GM19468 (cell line): ENCODE measurements at regions not wholly inside any gene's neighbourhood (a gene's known extent, or its start where the extent isn't known, plus 50 kb on each side); places are given as distances from the start of the nearest gene placed in this dataset.

Experiments
- ATAC-seq: cut with Tn5 transposase; IDR thresholded peaks from one replicate; pipeline ENCODE4 v1.9.1; 2021; ENCODE audit warnings: mild to moderate bottlenecking, moderate library complexity, moderate number of reproducible peaks; ENCODE audit not compliant: unreplicated experiment; ENCODE audit errors: extremely low read depth

DNA sequence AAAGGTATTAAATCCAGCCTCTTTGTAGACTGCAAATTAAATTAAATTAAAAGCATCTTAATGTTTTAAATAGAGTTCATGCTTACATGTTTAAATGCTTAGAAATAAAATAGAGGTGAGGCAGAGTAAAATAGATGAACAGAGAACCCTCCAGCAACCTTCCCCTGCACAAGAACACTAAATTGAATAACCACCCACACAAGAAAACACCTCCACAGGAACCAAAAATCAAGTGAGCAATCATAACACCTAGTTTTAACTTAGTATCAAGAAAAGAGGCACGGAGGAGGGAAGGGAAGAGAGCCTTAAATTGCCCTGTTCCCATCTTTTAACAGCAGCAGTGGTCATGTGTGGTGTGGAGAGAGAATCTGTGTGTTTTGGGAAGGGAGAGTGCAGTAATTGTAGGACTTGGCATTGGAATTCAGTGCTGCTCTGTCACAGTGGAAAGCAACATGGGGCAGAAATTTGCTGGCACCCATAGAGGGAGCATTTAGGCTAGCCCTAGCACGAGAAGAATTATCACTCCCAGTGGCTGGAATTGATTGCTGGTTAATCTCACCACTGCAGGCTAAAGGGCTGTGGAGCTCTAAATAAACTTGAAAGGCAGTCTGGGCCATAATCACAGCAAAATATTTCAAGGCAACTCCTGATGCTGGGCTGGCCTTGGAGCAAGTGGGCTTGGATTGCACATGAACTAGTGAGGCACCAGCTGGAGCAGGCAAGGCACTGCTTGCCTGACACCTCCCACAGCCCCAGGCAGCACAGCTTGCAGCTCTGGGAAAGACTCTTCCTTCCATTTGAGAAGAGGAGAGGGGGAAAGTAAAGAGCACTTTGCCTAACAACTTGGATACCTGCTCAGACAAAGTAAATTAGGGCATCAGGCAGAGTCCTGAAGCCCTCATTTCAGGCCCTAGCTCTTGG, 1478.8 kb downstream of the NCAM2 start:
- ATAC-seq = no peak

DNA sequence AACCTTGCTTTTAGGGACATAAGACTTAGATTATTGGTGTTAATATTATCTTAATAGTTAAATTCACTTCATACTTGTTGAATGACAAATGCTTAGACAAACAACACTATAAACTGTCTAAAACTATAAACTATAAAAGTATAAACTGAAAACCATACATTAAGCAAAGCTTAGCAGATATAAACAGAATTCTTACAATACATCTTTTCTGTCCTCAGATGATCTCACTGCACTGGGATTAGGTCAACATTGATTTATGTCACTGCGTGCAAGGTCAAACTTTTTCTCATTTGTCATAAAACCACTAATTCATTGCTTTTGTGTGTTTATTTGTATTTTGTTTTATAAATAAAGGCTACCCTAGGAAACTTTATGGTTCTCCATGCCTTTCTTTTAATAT, 1491.8 kb downstream of the NCAM2 start:
- ATAC-seq = no peak

DNA sequence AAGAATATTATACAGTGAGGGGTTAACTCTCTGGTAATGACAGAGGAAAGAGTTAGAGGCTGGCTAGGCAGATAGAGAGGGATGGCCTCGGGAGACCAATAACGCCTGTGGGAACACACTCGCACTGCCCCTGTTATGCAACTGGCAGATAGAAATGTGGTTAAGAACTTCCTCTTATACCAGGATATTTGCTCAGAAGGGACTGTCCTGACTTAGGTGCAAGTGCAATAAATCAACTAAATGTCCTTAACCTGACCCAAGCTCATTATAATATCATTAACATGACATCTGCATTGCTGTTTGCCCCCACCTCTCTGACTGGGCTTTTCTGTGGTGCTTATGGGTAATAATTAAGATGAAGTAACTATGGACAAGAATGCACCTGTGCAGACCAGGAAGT, 1518.0 kb downstream of the NCAM2 start:
- ATAC-seq = no peak

DNA sequence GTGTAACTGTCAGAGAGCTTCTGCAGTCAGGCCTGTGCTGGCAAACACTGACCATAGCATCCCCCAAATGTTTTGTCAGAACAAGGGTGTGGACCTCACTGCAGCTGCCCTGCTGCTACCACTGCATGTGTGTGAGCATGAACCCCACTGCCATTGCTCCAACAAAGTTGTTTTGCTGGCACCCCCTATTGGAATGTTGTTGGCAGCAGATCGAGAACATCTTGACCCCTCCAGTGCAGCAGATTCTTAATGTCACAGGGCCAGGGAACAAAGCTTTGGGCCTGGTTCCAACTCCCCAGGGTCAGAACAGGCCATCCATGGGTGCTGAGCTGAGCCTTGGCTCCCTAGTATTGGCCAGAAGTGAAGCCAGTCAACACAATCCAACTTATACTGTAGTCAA, 1537.4 kb downstream of the NCAM2 start:
- no peak for ATAC-seq

DNA sequence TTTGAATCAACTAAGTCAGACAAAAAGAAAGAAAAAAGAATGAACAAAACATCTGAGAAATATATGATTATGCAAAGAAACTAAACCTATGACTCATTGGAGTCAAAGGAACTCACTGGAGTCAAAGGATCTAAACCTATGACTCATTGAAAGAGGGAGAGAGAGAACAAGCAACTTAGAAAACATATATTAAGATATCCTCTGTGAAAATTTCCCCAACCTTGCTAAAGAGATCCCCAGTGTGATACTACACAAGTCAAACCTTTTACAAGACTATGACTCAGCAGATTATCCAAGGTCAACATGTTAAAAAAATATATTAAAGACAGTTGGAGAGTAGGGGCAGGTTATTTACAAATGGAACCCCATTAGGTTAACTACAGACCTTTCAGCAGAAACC, 1538.3 kb downstream of the NCAM2 start:
- ATAC-seq = no peak

DNA sequence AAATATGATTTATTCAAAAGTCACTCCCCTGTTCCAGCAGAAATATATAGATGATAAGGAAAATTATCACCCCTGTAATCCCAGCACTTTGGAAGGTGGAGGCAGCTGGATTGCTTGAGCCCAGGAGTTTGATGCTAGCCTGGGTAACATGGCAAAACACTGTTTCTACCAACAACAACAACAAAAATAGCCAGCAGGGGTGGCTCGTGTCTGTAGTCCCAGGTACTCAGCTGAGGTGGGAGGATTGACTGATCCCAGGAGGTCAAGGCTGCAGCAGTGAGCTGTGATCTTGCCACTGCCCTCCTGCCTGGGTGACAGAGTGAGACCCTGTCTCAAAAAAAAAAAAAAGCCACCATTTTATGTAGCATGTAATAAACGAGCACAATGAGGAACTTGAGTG, 1546.5 kb downstream of the NCAM2 start:
- ATAC-seq = no peak

DNA sequence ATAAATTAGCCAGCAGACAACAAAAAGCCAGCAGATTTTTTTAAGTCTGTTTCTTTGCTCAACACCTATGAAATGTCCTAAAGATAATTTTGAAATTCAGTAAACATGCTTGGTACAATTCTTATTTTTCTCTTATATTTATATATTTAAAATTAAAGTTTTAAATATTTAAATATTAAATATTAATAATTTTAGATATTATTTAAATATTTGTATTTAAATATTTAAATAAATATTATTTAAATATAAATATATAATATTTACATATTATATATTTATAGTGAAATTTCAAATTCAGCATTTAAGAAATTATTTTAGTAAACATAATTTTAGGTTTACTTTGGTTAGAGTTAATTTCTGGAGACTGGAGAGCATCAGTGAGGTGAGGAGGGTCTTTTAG, 1554.2 kb downstream of the NCAM2 start:
- ATAC-seq = no peak

DNA sequence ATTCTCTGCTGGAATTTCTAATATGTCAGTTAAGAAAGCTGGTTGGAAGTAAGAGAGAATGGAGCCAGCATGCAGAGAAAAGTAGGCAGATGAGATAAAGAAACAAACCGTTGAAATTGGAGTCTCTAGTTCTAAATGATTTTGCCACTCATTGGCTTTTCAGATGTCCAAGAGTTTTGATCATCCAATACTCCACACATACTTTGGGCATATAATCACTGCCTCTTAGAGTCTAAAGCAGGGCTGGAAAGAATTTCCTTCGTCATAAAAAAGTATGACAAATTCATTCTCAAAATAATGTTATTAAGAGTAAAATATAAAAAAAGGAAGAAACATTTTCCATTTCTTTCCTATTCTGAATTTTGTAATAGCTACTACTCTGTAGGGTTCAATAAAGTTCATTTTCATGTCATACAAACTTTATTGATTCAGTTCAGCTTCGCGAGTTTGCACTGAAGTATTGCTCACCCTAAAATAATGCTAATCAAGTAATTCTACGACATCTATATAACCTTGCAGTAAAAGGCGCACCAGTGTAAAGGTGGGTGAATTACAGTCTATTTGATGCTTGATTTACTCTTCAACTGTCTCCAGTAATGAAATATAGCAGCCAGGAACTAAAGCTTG, 1556.6 kb downstream of the NCAM2 start:
- no peak for ATAC-seq

DNA sequence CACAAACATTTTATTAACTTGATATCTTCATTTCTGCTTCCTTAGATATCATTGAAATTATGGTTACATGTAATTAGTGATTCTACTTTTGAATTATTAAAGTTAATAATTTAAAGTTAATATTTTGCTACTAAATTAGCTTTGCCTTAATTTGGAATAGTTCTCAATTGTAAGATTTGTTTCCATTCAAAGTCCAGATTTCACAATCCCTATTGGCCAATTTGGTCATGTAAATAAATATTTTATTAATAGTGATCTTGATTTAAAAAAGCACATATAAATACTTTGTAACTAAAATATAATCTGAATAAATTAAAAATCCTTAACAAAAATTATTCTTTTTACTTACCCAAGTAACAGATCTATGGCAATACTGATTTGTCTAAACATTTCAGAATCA, 1558.6 kb downstream of the NCAM2 start:
- ATAC-seq = no peak

DNA sequence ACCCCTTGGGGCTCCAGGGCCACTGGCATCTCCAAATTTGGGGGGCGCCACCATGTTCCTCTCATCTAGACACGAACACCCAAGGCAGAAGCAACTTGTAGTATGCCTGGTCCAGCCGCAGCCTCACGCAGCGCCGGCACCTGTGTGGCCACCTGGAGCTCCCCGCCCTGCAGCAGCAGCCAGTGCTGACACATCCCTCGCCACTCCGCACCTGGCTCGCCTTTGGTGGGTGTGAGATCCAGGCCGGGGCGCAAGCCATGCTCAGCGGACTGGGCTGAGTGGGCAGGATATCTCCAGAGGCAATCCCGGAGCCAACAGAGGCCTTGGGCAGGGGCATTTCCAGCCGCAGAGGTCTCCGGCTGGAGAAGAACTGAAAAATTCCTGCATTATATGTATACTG, 1563.7 kb downstream of the NCAM2 start:
- ATAC-seq = no peak

DNA sequence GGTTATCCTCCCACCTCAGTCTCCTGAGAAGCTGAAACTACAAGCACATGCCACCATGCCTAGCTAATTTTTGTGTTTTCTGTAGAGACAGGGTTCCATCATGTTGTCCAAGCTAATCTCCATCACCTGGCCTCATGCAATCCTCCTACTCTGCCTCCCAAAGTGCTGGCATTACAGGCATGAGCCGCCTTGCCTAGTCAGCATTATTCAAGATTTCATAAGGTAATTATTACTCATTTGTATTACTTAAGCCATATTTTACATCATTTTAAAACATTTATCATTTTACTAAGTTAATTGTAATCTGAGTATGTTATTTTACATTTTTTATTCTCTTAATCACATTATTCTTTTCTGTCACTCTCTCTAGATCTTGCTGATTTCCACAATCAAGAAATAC, 1575.6 kb downstream of the NCAM2 start:
- no peak for ATAC-seq

DNA sequence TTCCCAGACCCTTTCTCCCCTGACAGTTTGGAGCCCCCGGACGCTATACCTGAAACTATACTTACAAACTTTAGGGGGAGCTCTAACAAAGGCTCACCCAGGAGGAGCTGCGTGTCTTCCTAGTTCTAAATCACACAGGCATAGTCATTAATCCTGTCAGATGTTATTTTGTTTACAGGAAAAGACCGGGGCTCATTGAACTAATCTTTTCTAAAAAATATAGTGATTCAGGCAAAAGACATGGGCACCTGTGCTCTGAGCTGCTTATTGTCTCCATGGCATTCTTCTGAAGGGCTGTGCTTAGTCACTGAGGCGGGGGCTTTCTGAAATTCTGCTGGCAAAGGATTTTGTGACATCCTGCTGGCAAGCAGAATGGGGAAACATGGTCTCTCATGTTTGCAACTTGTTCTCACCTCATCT, 1577.0 kb downstream of the NCAM2 start:
- no peak for ATAC-seq

DNA sequence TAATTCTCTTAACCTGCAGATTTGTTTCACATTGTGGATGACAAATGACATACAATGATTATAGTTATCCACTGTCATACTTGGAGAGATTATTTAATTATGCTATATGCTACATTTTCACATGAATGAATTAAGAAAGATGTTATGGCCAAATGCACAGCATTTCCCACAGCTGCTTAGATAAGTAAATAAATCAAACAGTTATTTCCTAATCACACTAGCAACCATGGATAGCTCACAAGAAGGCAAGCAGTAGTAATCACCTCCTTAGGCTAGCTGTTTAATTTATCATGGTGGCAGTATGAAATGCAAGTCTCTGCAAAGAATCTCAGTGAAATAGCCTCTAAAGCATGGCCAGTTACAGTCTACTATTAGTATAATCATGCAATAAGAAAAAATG, 1581.5 kb downstream of the NCAM2 start:
- ATAC-seq = no peak

DNA sequence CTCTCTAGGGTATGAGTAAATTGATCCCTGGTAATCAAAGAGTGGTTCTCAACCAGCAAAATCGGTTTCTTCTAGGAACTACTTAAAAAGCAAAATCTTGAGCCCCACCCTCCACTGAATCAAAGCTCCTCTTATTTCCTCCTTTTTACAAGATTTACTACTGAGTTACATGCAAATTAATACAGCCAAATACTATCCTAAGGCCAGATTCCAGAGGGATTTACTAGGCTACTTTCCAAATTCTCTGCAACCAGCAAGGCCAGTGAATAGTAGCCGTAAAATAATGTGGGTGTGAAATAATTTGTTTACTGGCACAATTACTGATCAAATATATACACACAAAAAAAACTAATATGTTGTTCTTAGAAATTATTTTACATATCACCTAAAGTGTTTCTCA, 1583.8 kb downstream of the NCAM2 start:
- ATAC-seq = no peak

DNA sequence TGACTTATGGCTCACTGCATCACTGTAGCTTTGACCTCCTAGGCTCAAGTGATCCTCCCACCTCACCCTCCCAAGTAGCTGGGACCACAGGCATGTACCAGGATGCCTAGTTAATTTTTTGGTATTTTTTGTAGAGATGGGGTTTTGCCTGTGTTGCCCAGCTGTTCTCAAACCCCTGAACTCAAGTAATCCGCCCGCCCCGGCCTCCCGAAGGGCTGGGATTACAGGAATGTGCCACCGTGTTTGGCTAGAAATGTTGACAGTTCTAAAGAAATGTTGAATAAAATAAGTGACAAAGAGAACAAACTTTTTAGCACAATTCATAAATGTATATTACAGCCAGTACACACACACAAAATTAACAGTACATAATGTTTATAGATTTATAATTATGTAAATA, 1586.1 kb downstream of the NCAM2 start:
- no peak for ATAC-seq

DNA sequence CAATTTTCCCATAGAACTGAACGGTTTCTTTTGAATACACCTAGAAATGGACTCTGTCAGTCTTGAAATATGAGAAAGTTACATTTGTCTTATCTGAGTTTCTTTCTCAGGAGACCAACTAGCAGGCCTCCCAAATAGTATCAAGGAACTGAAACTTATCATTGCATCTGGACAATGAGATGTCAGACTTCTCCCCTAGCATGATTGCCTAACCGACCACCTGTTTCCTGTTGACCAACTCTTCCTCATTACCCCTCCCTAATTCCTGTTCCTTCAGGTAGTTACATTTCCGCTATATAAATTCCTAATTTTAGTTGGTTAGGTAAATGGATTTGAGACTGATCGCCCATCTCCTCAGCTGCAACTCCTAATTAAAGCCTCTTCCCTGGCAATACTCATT, 1587.3 kb downstream of the NCAM2 start:
- no peak for ATAC-seq

DNA sequence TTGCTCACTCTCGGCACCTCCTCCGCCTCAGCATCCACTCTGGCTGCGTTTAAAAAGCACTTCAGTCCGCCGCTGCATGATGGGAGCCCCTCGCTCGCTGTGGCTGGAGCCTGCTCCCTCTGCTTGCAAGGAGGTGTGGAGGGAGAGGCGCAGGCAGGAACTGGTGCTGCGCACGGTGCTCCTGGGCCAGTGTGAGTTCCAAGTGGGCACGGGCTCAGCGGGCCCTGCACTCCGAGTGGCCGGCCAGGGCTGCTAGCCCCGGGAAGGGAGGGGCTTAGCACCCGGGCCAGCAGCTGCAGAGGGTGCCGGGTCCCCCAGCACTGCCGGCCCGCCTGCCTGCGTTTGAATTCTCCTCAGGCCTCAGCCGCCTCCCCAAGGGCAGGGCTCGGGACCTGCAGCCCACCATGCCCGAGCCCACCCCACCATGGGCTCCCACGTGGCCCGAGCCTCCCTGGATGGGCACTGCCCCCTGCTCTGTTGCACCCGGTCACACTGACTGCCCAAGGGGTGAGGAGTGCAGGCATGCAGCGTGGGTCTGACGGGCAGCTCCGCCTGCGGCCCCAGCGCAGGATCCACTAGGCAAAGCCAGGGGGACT, 1599.5 kb downstream of the NCAM2 start:
- no peak for ATAC-seq

DNA sequence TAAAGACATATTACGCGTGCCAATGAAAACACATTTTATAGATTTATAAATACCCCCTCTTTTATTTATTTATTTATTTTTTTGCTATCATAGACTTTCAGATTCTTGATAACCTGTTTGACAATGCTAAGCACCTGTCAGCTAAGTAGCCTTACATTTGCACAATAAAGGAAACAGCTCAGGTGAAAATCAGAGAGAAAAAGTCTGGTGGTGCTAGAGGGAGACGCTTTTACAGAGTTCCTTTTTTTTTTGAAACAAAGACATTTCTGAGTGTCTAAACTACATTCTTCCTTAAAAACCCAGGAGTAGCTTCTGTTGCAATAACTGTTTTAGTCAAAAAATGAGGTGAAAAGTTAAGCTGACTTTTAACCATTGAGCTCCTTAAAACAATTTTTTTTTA, 1611.6 kb downstream of the NCAM2 start:
- ATAC-seq = no peak

DNA sequence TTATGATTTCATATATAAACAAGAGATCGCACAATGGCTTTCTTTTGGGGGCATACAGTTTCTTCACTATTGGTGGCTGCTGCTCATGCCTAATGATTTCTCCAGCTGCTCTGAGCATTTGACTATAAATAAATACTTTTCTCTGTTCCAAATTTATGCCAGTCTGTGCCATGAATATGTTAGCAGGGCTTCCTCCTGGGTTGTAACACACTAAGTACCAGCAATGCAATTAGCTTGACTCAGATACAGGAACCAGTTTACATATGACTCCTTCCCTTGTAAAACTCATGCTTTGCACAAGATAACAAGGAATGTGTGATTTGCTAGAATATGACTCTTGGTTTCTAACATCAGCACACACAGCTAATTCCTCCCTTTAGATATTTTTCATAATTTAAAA, 1629.7 kb downstream of the NCAM2 start:
- ATAC-seq = no peak

DNA sequence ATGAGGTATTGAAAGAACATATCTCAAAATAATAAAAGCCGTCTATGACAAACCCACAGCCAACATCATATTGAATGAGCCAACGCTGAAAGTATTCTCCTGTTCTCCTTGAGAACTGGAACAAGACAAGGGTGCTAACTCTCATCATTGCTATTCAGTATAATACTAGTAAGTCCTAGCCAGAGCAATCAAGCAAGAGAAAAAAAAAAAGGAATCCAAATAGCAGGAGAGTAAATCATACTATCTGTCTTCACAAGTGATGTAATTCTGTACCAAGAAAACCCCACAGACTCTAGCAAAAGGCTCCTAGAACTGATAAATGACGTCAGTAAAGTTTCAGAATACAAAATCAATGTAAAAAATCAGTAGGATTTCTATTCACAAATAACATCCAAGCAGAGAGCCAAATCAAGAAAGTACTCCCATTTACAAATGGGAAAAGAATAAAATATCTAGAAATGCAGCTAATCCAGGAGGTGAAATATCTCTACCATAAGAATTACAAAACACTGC, 1632.8 kb downstream of the NCAM2 start:
- ATAC-seq = no peak

DNA sequence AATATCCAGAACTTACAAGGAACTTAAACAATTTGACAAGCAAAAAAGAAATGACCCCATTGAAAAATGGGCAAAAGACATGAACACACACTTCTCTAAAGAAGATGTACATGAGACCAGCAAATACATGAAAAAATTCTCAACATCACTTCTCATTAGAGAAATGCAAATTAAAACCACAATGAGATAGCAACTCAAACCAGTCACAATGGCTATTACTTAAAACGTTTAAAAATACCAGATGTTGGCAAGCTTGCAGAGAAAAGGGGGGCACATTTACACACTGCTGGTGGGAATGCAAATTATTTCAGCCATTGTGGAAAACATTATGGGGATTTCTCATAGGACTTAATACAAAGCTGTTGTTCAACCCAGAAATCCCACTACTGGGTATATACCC, 1634.0 kb downstream of the NCAM2 start:
- no peak for ATAC-seq
